Caco-2 (cell line): ENCODE measurements at regions not wholly inside any gene's neighbourhood (a gene's known extent, or its start where the extent isn't known, plus 50 kb on each side); places are given as distances from the start of the nearest gene placed in this dataset.

ENCODE experiments used
- BruUV-seq: library from RNA; stranded (reverse); fragments of 400-500 nt; replicated peaks from 2 replicates; lab custom pipeline; 2021; lab: Mats Ljungman, UMichigan
- CTCF ChIA-PET: fragments of 300-600 bp; sonication (Branson Sonifier 250); formaldehyde crosslinking; loops from one replicate; lab custom pipeline; 2022; ENCODE audit warnings: antibody characterized with exemption; lab: Charles Lee
- POLR2A ChIA-PET: fragments of 300-600 bp; sonication (Branson Sonifier 250); formaldehyde crosslinking; loops from one replicate; lab custom pipeline; 2022; ENCODE audit warnings: antibody characterized with exemption; lab: Charles Lee
- DNase-seq, 2 experiments: peaks; one replicate each; pipeline versions ENCODE4 v3.0.0 to v3.0.0-alpha.2; 2020 to 2022
- H3K27me3 ChIP-seq: replicated peaks from 2 replicates; pipeline ENCODE4 v1.6.0; 2011; ENCODE audit warnings: low read length; ENCODE audit not compliant: control insufficient read depth, insufficient read depth
- H3K36me3 ChIP-seq: 2 replicates; pipeline ENCODE4 v1.5.1; 2011; ENCODE audit warnings: low read length; ENCODE audit not compliant: control insufficient read depth, insufficient read depth
- H3K4me1 ChIP-seq: fragments of 250-450 bp; sonication (Bioruptor Pico); 2 replicates; pipeline ENCODE4 v1.5.1; 2020; ENCODE audit warnings: mild to moderate bottlenecking
- H3K4me3 ChIP-seq: 2 replicates; pipeline ENCODE4 v1.5.1; 2011; ENCODE audit warnings: low read depth, mild to moderate bottlenecking, control low read depth, low read length
- H3K9me3 ChIP-seq: fragments of 250-450 bp; sonication (Bioruptor Pico); 2 replicates; pipeline ENCODE4 v1.5.1; 2020; ENCODE audit warnings: mild to moderate bottlenecking, moderate library complexity
- H3K27ac Mint-ChIP-seq: one replicate; pipeline ENCODE4 v1.8.0; 2022; ENCODE audit warnings: mixed read lengths; ENCODE audit not compliant: unreplicated experiment
- H3K27me3 Mint-ChIP-seq: one replicate; pipeline ENCODE4 v1.8.0; 2022; ENCODE audit warnings: mixed read lengths; ENCODE audit not compliant: insufficient read depth, unreplicated experiment
- H3K36me3 Mint-ChIP-seq: one replicate; pipeline ENCODE4 v1.8.0; 2022; ENCODE audit warnings: mild to moderate bottlenecking, mixed read lengths; ENCODE audit not compliant: insufficient read depth, unreplicated experiment
- H3K4me1 Mint-ChIP-seq: one replicate; pipeline ENCODE4 v1.8.0; 2022; ENCODE audit warnings: low read depth, mixed read lengths; ENCODE audit not compliant: unreplicated experiment
- H3K4me3 Mint-ChIP-seq: one replicate; pipeline ENCODE4 v1.8.0; 2022; ENCODE audit warnings: mild to moderate bottlenecking, moderate library complexity, mixed read lengths; ENCODE audit not compliant: unreplicated experiment
- H3K9me3 Mint-ChIP-seq: one replicate; pipeline ENCODE4 v1.8.0; 2022; ENCODE audit warnings: mixed read lengths; ENCODE audit not compliant: unreplicated experiment
- CTCF ChIP-seq, 2 experiments: fragments of 200-600 bp in 1 of 2; IDR thresholded peaks; 1 replicate in 1 of 2; 2 replicates in 1 of 2; pipeline versions ENCODE4 v1.5.1 to v1.8.0; 2011 to 2022; ENCODE audit warnings: antibody characterized with exemption in 1 of 2, control low read depth in 1 of 2, inconsistent platforms in 1 of 2, low read depth in 1 of 2, low read length in 1 of 2, mild to moderate bottlenecking in 1 of 2, moderate library complexity in 1 of 2; ENCODE audit not compliant: insufficient read depth in 1 of 2, severe bottlenecking in 1 of 2, unreplicated experiment in 1 of 2
- intact Hi-C: fragments of 100-400 bp; cut with micrococcal nuclease; formaldehyde crosslinking; loops from one replicate; pipeline ENCODE4 v1.10.0; 2022; ENCODE audit not compliant: unreplicated experiment

GRCh38 chr14:66101662-66102061 lies 384.5 kb upstream of the CCDC196 start:
- Mint-ChIP-seq H3K36me3 (no peaks in the 10 kb centered on the region), H3K4me3 (no peak overlapping the region), H3K4me1 (no peaks in the 10 kb centered on the region), H3K27ac (no peak overlapping the region), H3K9me3 (no peaks in the 10 kb centered on the region), H3K27me3 (peaks cover 28% of the 10 kb centered on the region)
- no TSS peak for BruUV-seq
- no peaks in the 10 kb centered on the region for H3K4me1 ChIP-seq
- DNase-seq, result no peak
- TF ChIP-seq CTCF (IDR thresholded peaks at IDR 0.05; ENCODE audit: insufficient read depth in 1 of 2, low read depth in 1 of 2, low read length in 1 of 2, severe bottlenecking in 1 of 2, unreplicated experiment in 1 of 2), result no peak
- CTCF ChIA-PET, result no interaction called here
- no peaks in the 10 kb centered on the region for H3K36me3 ChIP-seq
- intact Hi-C loops, result no loop called here
- POLR2A ChIA-PET, result no interaction called here
- no peaks in the 10 kb centered on the region for H3K9me3 ChIP-seq
- no peaks in the 10 kb centered on the region for H3K27me3 ChIP-seq
- H3K4me3 ChIP-seq, result no peak overlapping the region

- DNase-seq, result no peak
- no peak overlapping the region for H3K4me3 Mint-ChIP-seq
- ChIA-PET CTCF (no interaction called here), POLR2A (no interaction called here)
- H3K27ac Mint-ChIP-seq, result no peak overlapping the region
- intact Hi-C loops, result no loop called here
- no peaks in the 10 kb centered on the region for H3K27me3 ChIP-seq
- no peaks in the 10 kb centered on the region for H3K36me3 ChIP-seq
- H3K4me3 ChIP-seq, result no peak overlapping the region
- TF ChIP-seq CTCF (IDR thresholded peaks at IDR 0.05; ENCODE audit: insufficient read depth in 1 of 2, low read depth in 1 of 2, low read length in 1 of 2, severe bottlenecking in 1 of 2, unreplicated experiment in 1 of 2), result no peak
- H3K27me3 Mint-ChIP-seq, result peaks cover 28% of the 10 kb centered on the region
- no TSS peak for BruUV-seq
- H3K9me3 ChIP-seq, result no peaks in the 10 kb centered on the region
- no peaks in the 10 kb centered on the region for H3K36me3 Mint-ChIP-seq
- no peaks in the 10 kb centered on the region for H3K4me1 Mint-ChIP-seq
- H3K9me3 Mint-ChIP-seq, result no peaks in the 10 kb centered on the region
- no peaks in the 10 kb centered on the region for H3K4me1 ChIP-seq
Observed at GRCh38 chr14:66104486-66104885, 381.7 kb upstream of the CCDC196 start.

- no peaks in the 10 kb centered on the region for H3K9me3 ChIP-seq
- no peak for TF ChIP-seq CTCF (IDR thresholded peaks at IDR 0.05; ENCODE audit: insufficient read depth in 1 of 2, low read depth in 1 of 2, low read length in 1 of 2, severe bottlenecking in 1 of 2, unreplicated experiment in 1 of 2)
- no peaks in the 10 kb centered on the region for H3K27me3 ChIP-seq
- H3K4me3 Mint-ChIP-seq, result no peak overlapping the region
- H3K27ac Mint-ChIP-seq, result no peak overlapping the region
- CTCF ChIA-PET, result no interaction called here
- H3K4me1 ChIP-seq, result no peaks in the 10 kb centered on the region
- H3K36me3 ChIP-seq, result no peaks in the 10 kb centered on the region
- no peaks in the 10 kb centered on the region for H3K36me3 Mint-ChIP-seq
- H3K4me3 ChIP-seq, result no peak overlapping the region
- H3K4me1 Mint-ChIP-seq, result no peaks in the 10 kb centered on the region
- POLR2A ChIA-PET, result no interaction called here
- DNase-seq, result no peak
- no TSS peak for BruUV-seq
- intact Hi-C loops, result no loop called here
- no peaks in the 10 kb centered on the region for H3K9me3 Mint-ChIP-seq
- H3K27me3 Mint-ChIP-seq, result peaks cover 26% of the 10 kb centered on the region
Observed at GRCh38 chr14:66105815-66106214, 380.4 kb upstream of the CCDC196 start.
